Activated T-cell treated with anti-CD3 and anti-CD28 coated beads, Interleukin-2, amount 50 U/mL, for 48 hours (primary cell): ENCODE measurements at regions not wholly inside any gene's neighbourhood (a gene's known extent, or its start where the extent isn't known, plus 50 kb on each side); places are given as distances from the start of the nearest gene placed in this dataset.

ENCODE experiments used
- DNase-seq, 2 experiments: peaks; one replicate each; pipeline ENCODE4 v3.0.0-alpha.2; 2020

DNA sequence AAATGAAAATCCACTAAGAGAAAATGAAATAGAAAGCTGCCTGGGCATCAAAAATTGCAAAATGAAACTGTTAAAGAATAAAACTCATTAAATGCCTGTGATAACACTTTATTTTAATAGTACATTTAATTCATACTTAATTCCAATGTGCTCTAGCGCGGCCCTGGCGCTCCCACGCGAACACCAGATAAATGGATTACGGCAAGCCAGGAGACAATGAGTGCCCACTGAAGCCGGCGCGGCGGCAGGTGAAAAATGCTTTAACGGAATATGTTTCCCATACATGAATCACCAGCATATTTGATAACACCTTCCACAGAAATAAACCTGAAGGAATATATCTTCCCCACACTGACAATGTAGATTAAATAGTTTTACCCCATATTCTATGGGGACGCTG, 245.5 kb downstream of the RBFOX3 start:
- DNase-seq = no peak

DNA sequence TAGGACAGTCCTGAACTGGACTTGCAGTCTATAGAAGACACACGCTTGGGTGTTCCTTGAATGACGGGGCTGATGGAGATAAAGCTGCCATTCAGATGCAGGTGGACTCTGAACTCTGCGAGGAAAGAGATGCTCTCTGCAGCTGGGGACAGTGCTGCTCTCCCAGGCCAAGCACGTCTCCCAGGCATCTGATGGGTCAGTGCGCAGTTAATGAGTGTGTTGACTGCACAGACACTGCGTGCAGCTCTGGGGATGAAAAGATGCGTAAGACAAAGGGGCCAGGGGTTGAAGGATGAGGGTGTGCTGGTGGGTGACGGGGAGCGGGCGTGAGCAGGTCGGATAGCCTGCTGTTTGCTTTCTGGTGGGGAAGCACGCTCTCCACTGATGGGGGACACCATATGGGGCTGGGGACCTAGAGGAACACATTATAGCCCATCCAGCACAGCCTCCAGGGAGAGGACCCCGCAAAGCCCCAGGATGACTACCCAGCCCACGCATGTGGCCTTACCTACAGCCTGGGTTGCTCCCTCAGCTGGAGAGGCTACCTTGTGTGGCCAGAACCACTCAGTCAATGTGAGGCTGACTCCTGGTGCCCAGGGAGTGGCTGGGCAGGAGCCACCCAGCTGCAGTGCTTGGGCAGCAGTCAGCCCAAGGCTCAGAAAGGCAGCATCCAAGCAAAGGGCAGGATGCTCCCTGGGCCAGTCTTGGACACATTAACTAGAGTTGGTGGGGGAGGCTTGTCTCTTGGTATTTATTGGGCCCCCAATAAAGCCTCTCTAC, 246.3 kb downstream of the RBFOX3 start:
- no peak for DNase-seq

DNA sequence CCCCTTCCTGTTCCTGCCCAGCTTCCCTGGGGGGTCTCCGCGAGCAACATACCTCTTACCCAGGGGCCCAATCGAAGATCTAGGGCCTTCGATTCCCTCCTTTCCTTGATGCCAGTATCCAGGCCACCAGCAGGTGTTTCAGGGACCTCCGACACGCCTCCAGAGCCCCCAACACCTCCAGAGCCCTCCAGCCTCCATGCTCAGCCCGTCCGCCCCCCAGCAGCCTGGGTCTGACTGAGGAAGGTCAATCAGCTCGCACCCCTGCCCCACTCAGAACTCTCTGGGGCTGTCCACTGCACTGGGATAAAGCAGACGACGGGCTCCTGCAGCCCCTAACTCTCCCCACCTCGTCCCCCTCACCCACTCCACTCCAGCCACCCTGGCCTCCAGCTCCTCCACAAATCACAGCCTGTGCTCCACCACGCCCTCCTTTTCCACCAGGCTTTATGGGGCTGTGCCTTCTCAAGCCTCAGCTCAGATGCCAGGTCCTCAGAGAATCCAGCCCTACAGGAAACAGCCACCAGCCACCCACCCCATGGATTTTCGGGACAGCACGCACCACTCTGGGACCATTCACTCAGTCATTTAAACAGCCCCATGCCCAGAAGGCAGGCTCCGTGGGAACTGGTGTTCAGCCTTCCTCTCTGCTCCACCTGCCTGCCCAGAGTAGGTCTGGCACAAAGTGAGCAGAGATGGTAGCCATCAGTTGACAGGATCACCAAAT, 247.1 kb downstream of the RBFOX3 start:
- no peak for DNase-seq

DNA sequence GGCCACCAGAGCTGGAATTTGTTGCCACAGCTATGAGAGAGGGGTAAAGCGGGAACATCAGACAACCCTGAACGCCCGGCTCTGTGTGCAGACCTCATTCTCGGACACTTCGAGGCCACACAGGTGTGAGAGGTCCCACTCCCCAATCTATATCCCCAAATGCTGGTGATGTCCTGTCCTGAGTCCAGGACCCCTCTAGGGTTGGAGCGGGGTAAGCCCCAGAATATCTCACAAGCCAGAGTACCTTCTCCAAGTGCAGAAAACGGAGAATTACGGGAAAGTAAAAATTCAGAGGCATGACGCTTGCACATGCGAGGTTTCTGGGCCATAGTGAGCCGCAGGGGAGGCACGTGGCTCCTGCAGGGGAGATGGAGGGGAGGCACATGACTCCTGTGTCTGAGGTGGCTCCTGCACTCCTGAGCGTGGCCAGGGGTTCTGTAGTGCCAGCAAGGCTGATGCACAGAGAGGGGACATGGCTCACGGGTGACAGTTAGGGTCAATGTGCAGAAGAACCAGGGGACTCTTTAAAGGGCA, 248.0 kb downstream of the RBFOX3 start:
- no peak for DNase-seq

DNA sequence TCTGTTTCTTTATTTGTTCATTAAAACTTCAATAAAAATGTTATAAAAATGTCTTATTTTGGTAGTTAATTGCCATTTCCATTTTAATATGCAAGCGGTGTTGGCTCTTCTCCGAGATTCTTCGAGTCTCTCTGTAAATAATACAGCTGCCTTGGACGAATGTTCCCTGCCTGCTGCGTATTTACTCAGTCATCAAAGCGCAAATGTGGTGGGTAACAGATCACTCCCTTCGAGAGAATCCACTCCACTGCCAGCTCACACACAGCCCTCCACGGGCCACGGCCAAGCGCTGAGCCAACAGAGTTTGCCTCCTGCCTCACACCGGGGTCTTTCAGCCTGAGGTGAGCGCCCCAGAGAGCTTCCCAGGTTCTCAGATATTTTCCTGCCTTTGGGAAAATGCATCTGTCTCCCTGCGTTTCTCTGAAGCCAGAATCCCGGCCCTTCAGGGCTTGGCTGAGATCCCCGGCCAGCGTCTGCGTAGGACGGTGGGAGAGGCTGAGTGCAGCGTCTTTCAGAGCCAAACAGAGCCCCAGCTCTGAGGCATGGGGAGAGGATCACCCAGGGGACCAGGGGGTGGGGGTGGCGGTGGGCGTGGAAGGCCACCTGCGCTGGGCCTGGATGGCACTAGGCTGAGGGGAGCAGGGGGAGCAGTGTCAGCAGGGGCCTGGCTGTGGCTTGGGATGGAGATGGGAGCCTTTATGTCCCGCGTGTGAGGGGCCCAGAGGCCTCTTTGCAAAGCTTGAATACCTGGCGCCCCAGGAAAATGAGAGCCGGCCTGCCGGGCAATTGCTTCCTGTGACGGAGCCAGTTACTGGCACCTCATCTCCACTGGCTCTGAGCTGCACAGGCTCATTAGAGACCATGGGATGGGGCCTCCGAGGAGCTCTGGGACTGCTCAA, 248.7 kb downstream of the RBFOX3 start:
- no peak for DNase-seq

DNA sequence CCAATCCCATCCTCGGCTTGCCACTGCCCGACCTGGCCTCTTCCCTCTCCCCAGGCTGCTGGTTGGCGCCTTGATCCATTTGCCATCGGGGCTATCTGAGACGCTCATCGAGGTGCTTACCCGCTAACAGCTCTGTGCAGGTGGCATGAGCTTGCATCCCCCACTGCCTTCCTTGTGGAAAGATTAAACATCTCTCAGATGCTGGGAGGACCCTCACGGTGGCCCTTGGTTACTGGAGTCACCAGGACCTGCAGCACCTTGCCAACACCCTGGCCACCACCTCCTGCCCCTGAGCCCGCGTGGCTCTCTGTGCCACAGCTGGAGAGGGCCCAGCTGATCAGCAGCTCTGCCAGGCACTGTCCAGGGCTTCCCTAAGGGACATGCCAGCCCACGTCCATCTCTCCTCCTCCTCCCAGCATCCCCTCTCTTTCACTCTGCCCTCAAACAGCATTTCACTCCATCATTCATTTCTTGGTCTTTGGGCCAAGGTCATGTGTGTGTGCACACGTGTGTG, 249.6 kb downstream of the RBFOX3 start:
- DNase-seq = no peak

DNA sequence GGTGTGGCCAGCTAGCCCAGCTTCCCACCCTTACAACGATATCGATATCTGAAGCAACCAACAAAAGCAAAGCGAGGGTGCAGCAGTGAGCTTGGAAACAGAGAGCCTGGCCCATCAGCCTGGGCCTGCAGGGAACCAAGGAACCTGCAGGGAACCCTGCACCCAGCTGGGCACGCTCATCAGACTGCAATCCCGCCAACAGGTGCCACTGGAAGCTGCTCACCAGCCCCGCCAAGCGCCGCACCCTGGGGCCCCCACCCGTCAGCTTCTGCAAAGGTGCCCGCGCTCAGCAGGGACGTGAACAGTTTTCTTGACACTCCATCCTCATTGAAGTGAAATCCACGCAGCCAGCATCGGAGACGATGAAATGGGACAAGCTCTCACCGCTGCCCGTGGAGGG, 250.7 kb downstream of the RBFOX3 start:
- DNase-seq = no peak

DNA sequence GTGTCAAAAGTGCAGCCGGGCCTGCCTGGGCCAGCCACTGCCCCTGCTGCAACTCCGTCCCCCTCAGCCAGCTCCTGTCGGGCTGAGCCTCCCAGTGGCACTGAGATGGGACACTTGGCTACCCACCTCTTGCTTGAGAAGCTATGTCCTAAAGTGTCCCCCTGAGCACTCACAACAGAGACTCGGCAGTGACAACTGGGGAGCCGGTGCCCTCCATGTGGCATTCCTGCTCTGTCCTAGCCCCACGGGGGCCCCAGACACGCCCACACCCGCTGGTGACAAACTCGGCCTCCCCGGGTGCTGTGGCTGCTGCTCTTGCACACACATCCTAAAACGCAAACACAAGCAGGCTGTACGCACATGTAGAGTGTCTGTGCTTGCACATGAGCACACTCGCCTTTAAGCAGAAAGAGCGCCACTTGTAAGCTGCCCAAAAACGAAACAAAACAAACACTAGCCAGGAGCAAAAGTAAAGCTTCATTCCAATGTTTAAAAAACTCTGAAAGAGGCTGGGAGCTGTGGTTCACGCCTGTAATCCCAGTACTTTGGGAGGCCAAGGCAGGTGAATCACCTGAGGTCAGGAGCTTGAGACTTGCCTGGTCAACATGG, 253.9 kb downstream of the RBFOX3 start:
- no peak for DNase-seq

DNA sequence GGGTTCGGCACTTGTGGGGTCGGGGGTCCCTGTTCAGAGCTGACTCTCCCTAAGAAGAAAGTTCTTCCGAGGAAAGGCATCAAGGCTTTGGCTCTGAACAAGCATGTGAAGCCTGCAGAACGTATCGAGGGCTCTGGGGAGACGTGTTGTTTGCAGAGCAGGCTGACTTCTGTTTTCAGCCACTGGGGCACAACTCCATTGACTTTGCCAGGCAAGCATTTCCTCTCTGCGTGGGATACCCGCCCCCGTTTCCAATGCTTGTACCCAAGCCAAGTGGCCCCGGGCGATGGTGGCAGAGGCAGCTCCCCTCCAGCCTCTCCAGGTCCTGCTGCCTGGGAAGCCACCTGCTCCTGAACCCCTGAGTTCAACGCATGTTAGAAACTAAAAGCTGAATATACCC, 255.7 kb downstream of the RBFOX3 start:
- DNase-seq = no peak

DNA sequence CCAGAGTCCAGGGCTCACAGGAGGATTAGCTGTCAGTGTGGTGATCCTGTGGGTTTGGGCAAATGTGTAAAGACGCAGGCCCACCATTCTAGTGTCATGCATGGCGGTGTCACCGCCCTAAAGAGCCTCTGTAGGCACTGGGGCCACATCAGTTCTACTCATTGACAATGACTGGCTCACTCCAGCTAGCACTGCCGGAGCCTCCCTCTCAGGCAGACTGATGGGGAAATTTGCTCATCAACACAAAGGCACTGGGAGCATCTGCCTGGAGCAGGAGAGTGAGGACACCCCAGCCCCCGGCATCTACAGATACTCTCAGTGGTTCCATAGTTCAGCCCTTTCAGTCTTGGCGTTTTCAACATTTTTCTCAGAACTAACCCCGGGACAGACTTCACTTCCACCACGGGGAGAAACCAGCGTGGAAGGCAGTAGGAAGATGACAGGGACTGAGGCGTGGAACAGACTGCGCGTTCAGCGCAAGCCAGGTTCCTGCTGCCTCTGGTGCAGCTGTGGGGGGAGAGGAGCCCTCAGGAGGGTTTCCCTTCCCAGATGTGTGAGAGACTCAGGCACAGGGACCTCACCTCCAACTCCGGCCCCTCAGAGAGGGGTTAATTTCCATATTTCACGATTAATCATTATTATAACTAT, 256.6 kb downstream of the RBFOX3 start:
- no peak for DNase-seq

DNA sequence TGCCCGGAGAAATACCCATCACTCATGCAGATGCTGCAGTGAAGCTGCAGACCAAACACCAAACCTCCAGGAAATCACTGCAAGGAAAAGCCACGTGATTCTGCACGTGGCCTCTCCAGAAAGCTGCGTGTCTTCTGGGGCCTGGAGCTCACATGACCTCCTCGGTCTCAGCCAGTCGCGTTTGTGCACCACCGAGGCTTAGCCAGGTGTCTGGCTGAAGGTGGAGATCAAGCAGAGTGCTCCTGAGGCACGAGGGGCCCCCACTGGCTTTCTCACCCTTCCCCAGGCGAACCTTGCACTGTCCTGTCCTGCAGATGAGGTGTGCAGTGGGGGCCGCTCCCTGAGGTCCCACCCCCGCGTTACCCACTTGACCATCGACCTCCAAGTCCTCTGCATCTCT, 257.3 kb downstream of the RBFOX3 start:
- DNase-seq = no peak

DNA sequence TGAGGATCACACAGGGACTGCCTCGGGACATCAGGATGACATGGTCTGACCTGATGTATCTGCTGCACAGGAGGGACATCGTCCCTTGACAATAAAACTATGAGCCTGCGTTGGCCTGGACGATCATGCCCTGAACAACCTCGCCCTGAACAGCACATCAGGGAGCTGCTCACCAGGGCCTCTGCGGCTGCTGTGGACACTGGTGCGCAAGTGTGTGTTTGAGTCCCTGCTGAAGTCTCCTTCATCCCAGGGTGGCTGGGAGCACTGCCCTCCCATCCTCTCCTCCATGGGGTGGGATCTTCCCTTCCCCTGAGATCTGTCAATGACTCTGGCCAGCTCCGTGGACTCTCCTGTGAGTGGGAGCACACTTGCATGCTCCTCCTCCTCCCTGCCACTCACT, 257.8 kb downstream of the RBFOX3 start:
- no peak for DNase-seq

DNA sequence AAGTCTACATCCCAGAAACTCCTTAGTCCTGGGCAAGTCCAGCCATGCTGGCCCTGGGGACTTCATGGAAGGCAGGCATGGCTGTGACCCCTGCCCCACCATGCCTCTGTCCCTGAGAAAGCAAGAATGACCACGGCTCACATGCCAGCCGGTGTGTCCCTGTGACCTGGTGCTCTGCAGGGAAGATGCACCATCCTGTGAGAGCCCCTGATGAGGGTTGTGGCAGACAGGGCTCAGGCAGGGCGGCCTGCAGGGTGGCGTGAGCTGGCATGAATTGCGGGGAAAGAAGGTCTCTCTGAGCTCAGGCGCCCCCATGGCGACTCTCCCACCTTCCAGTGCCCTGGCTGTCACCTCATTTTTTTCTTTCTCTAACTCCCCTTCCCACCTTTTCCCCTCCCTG, 260.3 kb downstream of the RBFOX3 start:
- DNase-seq = no peak

DNA sequence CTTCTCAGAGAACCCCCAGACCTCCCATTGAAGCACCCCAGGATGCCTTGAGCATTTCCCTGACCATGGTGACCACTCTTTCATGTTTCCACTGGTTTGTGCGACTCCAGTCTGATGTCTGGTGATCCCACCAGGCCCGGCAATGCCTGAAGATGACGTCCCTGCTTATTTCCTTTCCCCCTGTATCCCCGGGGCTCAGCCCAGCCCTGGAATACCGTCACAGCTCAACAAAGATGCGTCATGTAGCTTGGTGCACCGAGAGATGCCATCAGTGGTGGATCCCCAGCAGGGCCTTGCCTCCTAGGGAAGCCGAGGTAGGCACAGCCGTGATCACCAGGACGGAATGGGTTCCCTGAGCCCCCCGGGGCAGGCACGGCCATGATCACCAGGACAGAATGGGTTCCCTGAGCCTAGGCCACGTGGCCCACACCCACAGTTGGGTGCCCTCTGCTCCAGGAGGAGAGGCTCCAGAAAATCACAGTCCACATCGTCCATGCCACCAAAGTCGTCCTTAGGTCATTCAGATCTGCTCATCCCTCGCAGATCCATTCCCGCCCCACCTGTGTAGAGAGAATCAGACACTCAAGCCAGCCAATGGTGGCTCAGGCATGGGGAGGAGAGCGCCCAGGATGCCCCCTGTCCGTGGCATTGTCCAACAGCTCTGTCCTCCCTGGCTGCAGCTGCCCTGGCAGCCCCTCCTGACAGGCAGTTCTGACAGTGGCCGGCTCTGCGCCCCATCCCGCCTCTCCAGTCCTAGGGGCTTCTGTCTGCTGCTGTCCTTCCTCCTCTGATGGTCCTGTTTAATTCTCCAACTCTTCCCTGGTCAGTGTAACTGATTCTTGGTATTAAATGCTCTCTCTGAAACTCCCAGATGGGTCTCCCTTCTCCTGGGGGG, 261.1 kb downstream of the RBFOX3 start:
- DNase-seq = no peak

DNA sequence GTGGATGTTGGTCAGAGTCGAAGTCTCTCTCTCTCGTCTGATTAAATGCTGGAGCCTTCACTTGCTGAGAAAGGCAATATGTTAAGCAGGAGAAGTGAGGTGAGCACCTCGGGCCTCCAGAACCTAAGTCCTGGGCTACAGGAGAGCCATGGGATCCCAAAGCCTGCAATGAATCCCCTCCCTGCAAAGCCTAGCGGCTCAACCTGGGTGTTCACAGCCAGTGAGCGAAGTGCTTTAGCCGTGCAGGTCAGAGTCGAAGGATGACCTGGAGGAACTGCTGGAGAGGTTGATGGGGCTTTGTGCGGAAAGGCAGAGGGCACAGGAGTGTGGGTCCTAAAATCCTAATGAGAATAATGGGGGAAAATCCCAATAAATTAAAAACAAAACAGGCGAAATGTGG, 267.8 kb downstream of the ENGASE start:
- no peak for DNase-seq

DNA sequence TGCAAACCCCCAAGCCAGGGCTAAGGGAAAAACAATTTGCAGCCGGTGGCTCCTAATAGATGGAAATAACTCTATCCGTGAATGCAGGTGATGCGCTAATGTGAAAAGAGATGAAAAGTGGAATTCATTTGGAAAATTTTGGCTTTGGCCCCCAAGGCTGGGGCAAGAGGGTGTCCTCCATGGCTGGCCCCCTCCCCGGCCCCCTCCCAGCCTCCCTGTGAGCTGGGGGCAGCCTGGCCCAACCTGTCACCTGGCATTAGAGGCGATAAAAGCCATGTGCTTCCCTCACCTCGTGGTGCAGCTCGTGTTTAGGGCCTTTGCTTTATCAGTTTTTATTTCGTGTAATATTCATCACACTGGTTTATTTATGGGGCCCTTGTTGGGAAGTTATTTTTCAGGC, 267.2 kb downstream of the ENGASE start:
- no peak for DNase-seq

DNA sequence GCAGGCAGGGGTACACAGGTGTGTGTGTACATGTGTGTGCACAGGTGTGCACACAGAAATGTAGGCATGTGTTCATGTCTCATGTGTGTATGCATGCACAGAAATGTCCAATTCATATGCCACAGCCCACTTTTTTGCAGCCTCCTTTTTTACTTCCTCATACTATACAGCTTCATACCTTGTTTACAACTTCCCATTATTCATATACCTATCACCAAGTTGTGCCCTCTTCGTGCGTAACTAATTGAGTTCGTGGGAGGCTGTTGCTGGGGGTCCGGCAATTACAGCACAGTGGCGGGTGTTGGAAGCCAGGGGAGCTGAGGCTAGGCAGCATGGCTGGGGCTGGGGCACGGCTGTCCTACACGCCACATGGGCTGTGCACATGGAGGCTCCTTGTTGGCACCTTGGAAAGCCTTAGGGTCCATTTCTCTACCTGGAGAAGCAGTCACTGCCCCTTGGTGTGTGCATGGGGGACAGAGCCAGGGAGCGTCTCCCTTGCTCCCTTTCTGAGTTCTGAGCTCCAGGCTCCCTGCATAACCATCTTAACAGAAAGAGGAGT, 266.7 kb downstream of the ENGASE start:
- DNase-seq = no peak

DNA sequence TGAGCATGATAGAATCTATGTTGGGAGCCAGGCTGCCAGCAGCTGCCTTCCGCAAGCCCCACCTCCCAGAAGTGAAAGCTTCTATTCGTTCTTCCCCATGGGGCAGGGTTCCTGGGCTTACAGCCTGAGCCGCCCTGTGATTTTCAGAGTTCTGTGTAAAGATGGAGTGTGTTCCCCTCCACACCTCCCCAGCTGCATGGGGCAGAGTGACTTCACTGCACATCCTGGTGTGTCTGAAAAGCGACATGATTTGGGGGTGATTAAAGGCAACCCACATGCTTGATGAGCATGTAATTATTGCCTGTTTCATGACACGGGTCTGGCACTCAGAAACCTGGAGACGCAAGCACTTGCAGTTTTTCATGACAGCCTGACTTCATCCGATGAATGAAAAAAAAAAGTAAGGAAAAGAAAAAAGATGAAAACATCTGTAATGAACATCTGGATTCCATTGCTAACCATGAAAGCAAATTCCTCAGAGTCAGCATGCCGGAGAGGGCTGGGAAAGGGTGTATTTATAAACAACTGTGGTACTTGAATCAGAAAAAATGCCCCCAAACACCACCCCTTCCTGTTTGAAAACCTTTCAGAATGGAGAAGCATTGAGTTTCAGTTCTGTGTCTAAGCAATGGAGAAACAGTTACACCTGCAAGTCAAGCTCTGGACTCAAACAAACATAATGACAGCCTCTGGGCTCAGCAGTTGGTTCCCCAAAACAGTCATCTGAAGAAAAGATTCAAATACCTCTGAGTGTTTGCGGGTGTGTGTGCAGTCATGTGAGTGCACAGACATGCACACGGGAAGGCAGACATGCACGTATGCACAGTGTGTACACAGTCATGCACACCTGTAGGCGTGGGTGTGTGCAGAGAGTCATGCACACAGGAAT, 266.0 kb downstream of the ENGASE start:
- no peak for DNase-seq

DNA sequence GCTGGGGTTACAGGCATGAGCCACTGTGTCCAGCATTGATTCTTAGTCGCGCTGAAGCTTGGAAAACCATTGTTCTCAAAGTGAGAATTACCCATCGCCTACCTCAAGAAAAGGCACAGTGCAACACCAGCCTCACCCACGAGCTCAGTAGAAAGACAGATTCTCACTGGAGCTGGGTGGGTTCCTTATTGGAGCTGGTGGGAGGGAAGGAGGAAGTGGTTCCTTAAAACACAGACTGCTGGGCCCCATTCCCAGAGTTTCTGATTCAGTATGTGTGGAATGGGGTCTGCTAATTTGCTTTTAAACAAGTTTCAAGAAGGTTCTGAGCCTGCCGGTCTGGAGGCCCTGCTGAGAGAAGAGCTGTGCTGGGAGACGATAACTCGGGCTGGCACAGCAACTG, 264.7 kb downstream of the ENGASE start:
- no peak for DNase-seq

DNA sequence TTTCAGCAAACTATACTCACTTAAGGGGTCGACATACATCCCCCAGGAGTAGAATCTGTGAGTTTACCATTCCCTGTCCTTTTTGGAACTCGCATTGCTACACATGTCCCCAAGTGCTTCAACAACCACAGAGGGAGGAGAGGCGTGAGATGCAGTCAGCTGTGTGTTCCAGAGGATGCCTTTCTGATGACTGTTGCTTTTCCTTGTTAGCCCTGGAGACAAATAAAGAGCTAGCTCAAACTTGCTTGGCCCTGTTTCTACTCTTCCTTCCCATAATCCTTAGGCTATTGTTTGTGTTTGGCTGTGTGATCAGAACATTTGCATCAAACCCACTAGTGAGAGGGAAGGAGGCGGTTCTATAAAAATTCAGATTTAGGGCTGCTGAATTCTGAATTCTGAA, 264.0 kb downstream of the ENGASE start:
- DNase-seq = no peak
